ENCODE measurements at regions not wholly inside any gene's neighbourhood (a gene's known extent, or its start where the extent isn't known, plus 50 kb on each side); places are given as distances from the start of the nearest gene placed in this dataset.

GRCh38 chr10:83636826-83637225 is 502.5 kb upstream of the GHITM start:
- Histone ChIP-seq H3K4me1 (no peaks in the 10 kb centered on the region), H3K9me3 (no peaks in the 10 kb centered on the region), H3K4me3 (replicated peaks in 1 of 3) (no peak overlapping the region), H3K27ac (no peak overlapping the region), H3K36me3 (no peaks in the 10 kb centered on the region), H3K27me3 (no peaks in the 10 kb centered on the region)
- intact Hi-C loops (cut with DNase I), result no loop called here
- TF ChIP-seq POLR2A (IDR thresholded peaks at IDR 0.05), result no peak
- TF ChIP-seq, protein P1, sequence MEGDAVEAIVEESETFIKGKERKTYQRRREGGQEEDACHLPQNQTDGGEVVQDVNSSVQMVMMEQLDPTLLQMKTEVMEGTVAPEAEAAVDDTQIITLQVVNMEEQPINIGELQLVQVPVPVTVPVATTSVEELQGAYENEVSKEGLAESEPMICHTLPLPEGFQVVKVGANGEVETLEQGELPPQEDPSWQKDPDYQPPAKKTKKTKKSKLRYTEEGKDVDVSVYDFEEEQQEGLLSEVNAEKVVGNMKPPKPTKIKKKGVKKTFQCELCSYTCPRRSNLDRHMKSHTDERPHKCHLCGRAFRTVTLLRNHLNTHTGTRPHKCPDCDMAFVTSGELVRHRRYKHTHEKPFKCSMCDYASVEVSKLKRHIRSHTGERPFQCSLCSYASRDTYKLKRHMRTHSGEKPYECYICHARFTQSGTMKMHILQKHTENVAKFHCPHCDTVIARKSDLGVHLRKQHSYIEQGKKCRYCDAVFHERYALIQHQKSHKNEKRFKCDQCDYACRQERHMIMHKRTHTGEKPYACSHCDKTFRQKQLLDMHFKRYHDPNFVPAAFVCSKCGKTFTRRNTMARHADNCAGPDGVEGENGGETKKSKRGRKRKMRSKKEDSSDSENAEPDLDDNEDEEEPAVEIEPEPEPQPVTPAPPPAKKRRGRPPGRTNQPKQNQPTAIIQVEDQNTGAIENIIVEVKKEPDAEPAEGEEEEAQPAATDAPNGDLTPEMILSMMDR (IDR thresholded peaks at IDR 0.05), result no peak
- 76 to 84% methylated on average over 3 of the region's 3 CpGs for WGBS, 2 donors
- no peak for DNase-seq

DNA sequence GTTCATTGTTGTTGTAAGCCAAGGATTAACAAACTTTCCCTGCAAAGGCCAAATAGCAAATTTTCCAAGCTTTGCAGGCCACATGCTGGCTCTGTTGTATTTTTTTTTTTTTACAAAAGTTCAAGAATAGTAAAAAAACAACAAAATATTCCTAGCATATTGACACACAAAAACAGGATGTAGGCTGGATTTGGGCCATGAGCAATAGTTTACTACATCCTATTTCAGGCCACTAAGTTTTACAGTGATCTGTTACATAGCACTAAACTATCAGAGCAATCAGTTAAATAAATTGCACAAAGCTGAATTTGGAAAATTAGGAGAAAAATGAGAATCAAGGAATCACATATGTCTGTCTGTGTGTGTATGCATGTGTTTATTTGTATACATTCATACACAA is 491.8 kb upstream of the GHITM start:
- H3K4me1 ChIP-seq, result no peaks in the 10 kb centered on the region
- H3K9me3 ChIP-seq, result no peaks in the 10 kb centered on the region
- DNase-seq, result no peak
- H3K4me3 ChIP-seq (replicated peaks in 1 of 3), result no peak overlapping the region
- no peak overlapping the region for H3K27ac ChIP-seq
- no peaks in the 10 kb centered on the region for H3K27me3 ChIP-seq
- no peak for TF ChIP-seq POLR2A (IDR thresholded peaks at IDR 0.05)
- TF ChIP-seq, protein P1 (IDR thresholded peaks at IDR 0.05), result no peak
- no peaks in the 10 kb centered on the region for H3K36me3 ChIP-seq
- intact Hi-C loops (cut with DNase I), result no loop called here

DNA sequence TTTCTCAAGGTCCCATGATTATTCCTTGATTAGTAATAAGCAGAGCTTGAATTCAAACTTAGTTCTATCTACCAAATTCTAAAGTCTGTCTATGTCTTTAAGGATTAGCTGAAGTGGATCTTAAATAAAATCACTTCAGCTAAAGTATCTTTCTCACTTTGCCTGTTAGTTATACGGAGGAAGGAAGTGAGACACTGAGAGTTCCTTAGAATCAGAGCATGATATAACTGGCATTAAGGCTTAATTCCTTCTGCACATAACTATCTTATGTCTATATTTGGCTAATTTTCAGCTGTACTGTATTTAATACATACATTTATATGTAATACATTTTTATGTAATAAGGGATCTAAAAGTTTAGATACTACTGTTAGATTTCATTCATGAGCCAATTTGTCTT is 491.1 kb upstream of the GHITM start:
- no peak for DNase-seq
- TF ChIP-seq, protein P1 (IDR thresholded peaks at IDR 0.05), result no peak
- TF ChIP-seq POLR2A (IDR thresholded peaks at IDR 0.05), result no peak
- intact Hi-C loops (cut with DNase I), result no loop called here
- Histone ChIP-seq H3K4me1 (no peaks in the 10 kb centered on the region), H3K27me3 (no peaks in the 10 kb centered on the region), H3K9me3 (no peaks in the 10 kb centered on the region), H3K36me3 (no peaks in the 10 kb centered on the region), H3K4me3 (replicated peaks in 1 of 3) (no peak overlapping the region), H3K27ac (no peak overlapping the region)
- 44 to 50% methylated on average over 1 of the region's 1 CpG for WGBS, 2 donors

- H3K27me3 ChIP-seq, result no peaks in the 10 kb centered on the region
- intact Hi-C loops (cut with DNase I), result no loop called here
- 96 to 97% methylated on average over 3 of the region's 3 CpGs for WGBS, 2 donors
- H3K27ac ChIP-seq, result no peak overlapping the region
- no peak for DNase-seq
- H3K36me3 ChIP-seq, result no peaks in the 10 kb centered on the region
- H3K9me3 ChIP-seq, result no peaks in the 10 kb centered on the region
- no peaks in the 10 kb centered on the region for H3K4me1 ChIP-seq
- no peak for TF ChIP-seq POLR2A (IDR thresholded peaks at IDR 0.05)
- TF ChIP-seq, protein P1 (IDR thresholded peaks at IDR 0.05), result no peak
- H3K4me3 ChIP-seq (replicated peaks in 1 of 3), result no peak overlapping the region
These were observed 489.8 kb upstream of the GHITM start for GRCh38 chr10:83649471-83649870.

DNA sequence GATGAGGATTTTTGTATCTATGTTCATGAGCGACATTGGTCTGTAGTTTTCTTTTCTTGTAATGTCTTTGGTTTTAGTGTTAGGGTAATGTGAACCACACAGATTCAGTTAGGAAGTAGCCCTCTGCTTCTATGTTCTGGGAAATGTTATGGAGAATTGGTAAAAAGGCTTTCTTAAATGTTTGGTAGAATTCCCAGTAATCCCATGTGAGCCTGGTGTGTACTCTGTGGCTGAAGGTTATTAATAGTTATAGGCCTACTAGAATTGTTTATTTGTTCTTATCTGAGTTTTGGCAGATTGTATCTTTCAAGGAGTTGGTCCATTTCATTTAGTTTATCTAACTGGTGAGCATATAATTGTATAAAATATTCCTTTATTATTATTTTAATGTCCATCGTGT is 484.6 kb upstream of the GHITM start:
- 79 to 84% methylated on average over 2 of the region's 2 CpGs for WGBS, 2 donors
- intact Hi-C loops (cut with DNase I), result no loop called here

More for the DNA sequence above, 484.6 kb upstream of the GHITM start:
- Histone ChIP-seq H3K4me3 (replicated peaks in 1 of 3) (no peak overlapping the region), H3K4me1 (no peaks in the 10 kb centered on the region), H3K27ac (no peak overlapping the region), H3K36me3 (no peaks in the 10 kb centered on the region), H3K27me3 (no peaks in the 10 kb centered on the region), H3K9me3 (no peaks in the 10 kb centered on the region)
- no peak for DNase-seq
- no peak for TF ChIP-seq POLR2A (IDR thresholded peaks at IDR 0.05)
- TF ChIP-seq, protein P1 (IDR thresholded peaks at IDR 0.05), result no peak

Data from thyroid gland (tissue), 4 donors.